PFSK-1 (cell line): ENCODE measurements at regions not wholly inside any gene's neighbourhood (a gene's known extent, or its start where the extent isn't known, plus 50 kb on each side); places are given as distances from the start of the nearest gene placed in this dataset.

Experiments
- POLR2AphosphoS5 ChIP-seq: IDR thresholded peaks from 2 replicates; pipeline ENCODE4 v1.6.1; 2012; ENCODE audit warnings: low read depth, mild to moderate bottlenecking, control low read depth, low read length, moderate library complexity
- REST ChIP-seq, 2 experiments: IDR thresholded peaks; 2 replicates each; pipeline versions ENCODE4 v1.6.1 to v1.8.0; 2011 to 2012; ENCODE audit warnings: low read depth in 2 of 2, low read length in 2 of 2, control low read depth in 1 of 2, inconsistent platforms in 1 of 2, mild to moderate bottlenecking in 1 of 2, moderate library complexity in 1 of 2; ENCODE audit not compliant: insufficient read depth in 1 of 2
- SIN3A ChIP-seq: IDR thresholded peaks from 2 replicates; pipeline ENCODE4 v1.6.1; 2012; ENCODE audit warnings: mild to moderate bottlenecking, low read length, moderate library complexity, borderline replicate concordance; ENCODE audit not compliant: insufficient read depth
- TAF1 ChIP-seq: IDR thresholded peaks from 2 replicates; pipeline ENCODE4 v1.6.1; 2012; ENCODE audit warnings: low read length, control low read depth, borderline replicate concordance; ENCODE audit not compliant: insufficient read depth

GRCh38 chr6:148200293-148200692, 142.3 kb upstream of the SASH1 start:
- TF ChIP-seq TAF1, result no peak
- no peak for TF ChIP-seq SIN3A
- no peak for TF ChIP-seq REST (IDR thresholded peaks at IDR 0.05; ENCODE audit: insufficient read depth in 1 of 2, low read depth in 2 of 2, low read length in 2 of 2)
- no peak for TF ChIP-seq POLR2AphosphoS5
